ENCODE measurements at regions not wholly inside any gene's neighbourhood (a gene's known extent, or its start where the extent isn't known, plus 50 kb on each side); places are given as distances from the start of the nearest gene placed in this dataset.
A peak's percentile ranks its signal among the peaks of the same experiment; 100 is the strongest.
"Not testable (repeated sequence)": the region's sequence is repeated elsewhere in the genome, so short reads cannot be mapped to it uniquely, and the experiment has no call there.

- Histone ChIP-seq H3K27me3 (ENCODE audit: low read depth, low read length) (no peaks in the 10 kb centered on the region), H3K36me3 (ENCODE audit: control insufficient read depth in 1 of 2, insufficient read depth in 2 of 2, low read length in 2 of 2) (no peaks in the 10 kb centered on the region), H3K4me1 (ENCODE audit: control insufficient read depth in 1 of 2, insufficient read depth in 2 of 2, low read length in 2 of 2) (no peaks in the 10 kb centered on the region), H3K9me3 (ENCODE audit: control insufficient read depth in 1 of 2, low read length in 2 of 2) (no peaks in the 10 kb centered on the region), H3K4me3 (ENCODE audit: low read depth in 1 of 2, low read length in 2 of 2) (no peak overlapping the region), H3K27ac (ENCODE audit: low read length) (no peak overlapping the region)
Measured at GRCh38 chr5:82982846-82983245, 94.3 kb downstream of the TMEM167A start.

GRCh38 chr5:82976887-82977286 is 100.3 kb downstream of the TMEM167A start:
- H3K36me3 ChIP-seq (ENCODE audit: control insufficient read depth in 1 of 2, insufficient read depth in 2 of 2, low read length in 2 of 2); H3K4me1 ChIP-seq (ENCODE audit: control insufficient read depth in 1 of 2, insufficient read depth in 2 of 2, low read length in 2 of 2); H3K27me3 ChIP-seq (ENCODE audit: low read depth, low read length); H3K27ac ChIP-seq (ENCODE audit: low read length); H3K4me3 ChIP-seq (ENCODE audit: low read depth in 1 of 2, low read length in 2 of 2): not testable (repeated sequence)
- H3K9me3 ChIP-seq (ENCODE audit: control insufficient read depth in 1 of 2, low read length in 2 of 2), result peaks cover 5 to 17% of the 10 kb centered on the region in 2 donors

GRCh38 chr5:82975812-82976211 is 101.4 kb downstream of the TMEM167A start:
- Histone ChIP-seq H3K36me3 (ENCODE audit: control insufficient read depth in 1 of 2, insufficient read depth in 2 of 2, low read length in 2 of 2) (no peaks in the 10 kb centered on the region), H3K9me3 (ENCODE audit: control insufficient read depth in 1 of 2, low read length in 2 of 2) (peaks cover 5 to 17% of the 10 kb centered on the region in 2 donors), H3K27me3 (ENCODE audit: low read depth, low read length) (no peaks in the 10 kb centered on the region), H3K4me3 (ENCODE audit: low read depth in 1 of 2, low read length in 2 of 2) (no peak overlapping the region), H3K4me1 (ENCODE audit: control insufficient read depth in 1 of 2, insufficient read depth in 2 of 2, low read length in 2 of 2) (no peaks in the 10 kb centered on the region), H3K27ac (ENCODE audit: low read length) (no peak overlapping the region)

DNA sequence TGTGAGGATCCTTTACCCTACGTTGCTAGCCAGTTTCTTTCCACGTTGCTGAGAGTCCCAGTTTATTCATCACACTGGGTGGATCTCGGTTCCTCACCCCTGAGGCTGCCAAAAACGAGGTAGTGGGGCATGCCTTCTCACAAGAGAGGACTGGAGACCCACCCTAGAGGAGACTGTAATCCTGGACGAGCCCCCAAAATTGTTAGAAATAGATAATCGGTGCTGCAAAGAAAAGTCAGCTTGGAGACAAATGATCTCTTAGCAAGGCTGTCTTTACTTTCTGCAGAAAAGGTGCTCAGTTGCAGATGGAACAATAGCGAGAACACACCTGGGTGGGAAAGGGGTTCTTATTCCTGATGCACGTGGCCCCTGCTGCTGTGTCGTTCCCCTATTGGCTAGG is 101.8 kb downstream of the TMEM167A start:
- peaks cover 5 to 17% of the 10 kb centered on the region in 2 donors for H3K9me3 ChIP-seq (ENCODE audit: control insufficient read depth in 1 of 2, low read length in 2 of 2)
- H3K4me1 ChIP-seq (ENCODE audit: control insufficient read depth in 1 of 2, insufficient read depth in 2 of 2, low read length in 2 of 2), result no peaks in the 10 kb centered on the region
- no peaks in the 10 kb centered on the region for H3K36me3 ChIP-seq (ENCODE audit: control insufficient read depth in 1 of 2, insufficient read depth in 2 of 2, low read length in 2 of 2)
- peak overlapping the region in 1 of 2 donors; percentile 3 for H3K4me3 ChIP-seq (ENCODE audit: low read depth in 1 of 2, low read length in 2 of 2)
- no peaks in the 10 kb centered on the region for H3K27me3 ChIP-seq (ENCODE audit: low read depth, low read length)
- H3K27ac ChIP-seq (ENCODE audit: low read length), result no peak overlapping the region

GRCh38 chr5:82974346-82974745 is 102.8 kb downstream of the TMEM167A start:
- H3K27ac ChIP-seq (ENCODE audit: low read length), result not testable (repeated sequence)

GRCh38 chr5:82971901-82972300 is 105.3 kb downstream of the TMEM167A start:
- H3K27me3 ChIP-seq (ENCODE audit: low read depth, low read length), result no peaks in the 10 kb centered on the region
- H3K9me3 ChIP-seq (ENCODE audit: control insufficient read depth in 1 of 2, low read length in 2 of 2), result peaks cover 5 to 19% of the 10 kb centered on the region in 2 donors
- no peaks in the 10 kb centered on the region for H3K36me3 ChIP-seq (ENCODE audit: control insufficient read depth in 1 of 2, insufficient read depth in 2 of 2, low read length in 2 of 2)
- no peak overlapping the region for H3K4me3 ChIP-seq (ENCODE audit: low read depth in 1 of 2, low read length in 2 of 2)
- no peak overlapping the region for H3K27ac ChIP-seq (ENCODE audit: low read length)
- H3K4me1 ChIP-seq (ENCODE audit: control insufficient read depth in 1 of 2, insufficient read depth in 2 of 2, low read length in 2 of 2), result no peaks in the 10 kb centered on the region

More at GRCh38 chr5:82974346-82974745, 102.8 kb downstream of the TMEM167A start:
- not testable (repeated sequence) for H3K36me3 ChIP-seq (ENCODE audit: control insufficient read depth in 1 of 2, insufficient read depth in 2 of 2, low read length in 2 of 2); H3K4me3 ChIP-seq (ENCODE audit: low read depth in 1 of 2, low read length in 2 of 2); H3K4me1 ChIP-seq (ENCODE audit: control insufficient read depth in 1 of 2, insufficient read depth in 2 of 2, low read length in 2 of 2); H3K27me3 ChIP-seq (ENCODE audit: low read depth, low read length)
- peaks cover 5 to 17% of the 10 kb centered on the region in 2 donors for H3K9me3 ChIP-seq (ENCODE audit: control insufficient read depth in 1 of 2, low read length in 2 of 2)

GRCh38 chr5:82971034-82971806 is 106.0 kb downstream of the TMEM167A start:
- not testable (repeated sequence) for H3K4me3 ChIP-seq (ENCODE audit: low read depth in 1 of 2, low read length in 2 of 2)

GRCh38 chr5:82969221-82969976 is 107.8 kb downstream of the TMEM167A start:
- H3K4me1 ChIP-seq (ENCODE audit: control insufficient read depth in 1 of 2, insufficient read depth in 2 of 2, low read length in 2 of 2); H3K36me3 ChIP-seq (ENCODE audit: control insufficient read depth in 1 of 2, insufficient read depth in 2 of 2, low read length in 2 of 2); H3K9me3 ChIP-seq (ENCODE audit: control insufficient read depth in 1 of 2, low read length in 2 of 2); H3K27me3 ChIP-seq (ENCODE audit: low read depth, low read length); H3K27ac ChIP-seq (ENCODE audit: low read length); H3K4me3 ChIP-seq (ENCODE audit: low read depth in 1 of 2, low read length in 2 of 2): not testable (repeated sequence)

More at GRCh38 chr5:82971034-82971806, 106.0 kb downstream of the TMEM167A start:
- not testable (repeated sequence) for H3K36me3 ChIP-seq (ENCODE audit: control insufficient read depth in 1 of 2, insufficient read depth in 2 of 2, low read length in 2 of 2); H3K4me1 ChIP-seq (ENCODE audit: control insufficient read depth in 1 of 2, insufficient read depth in 2 of 2, low read length in 2 of 2); H3K27me3 ChIP-seq (ENCODE audit: low read depth, low read length); H3K27ac ChIP-seq (ENCODE audit: low read length)
- H3K9me3 ChIP-seq (ENCODE audit: control insufficient read depth in 1 of 2, low read length in 2 of 2), result peaks cover 5 to 19% of the 10 kb centered on the region in 2 donors

- H3K4me3 ChIP-seq (ENCODE audit: low read depth in 1 of 2, low read length in 2 of 2), result no peak overlapping the region
- H3K4me1 ChIP-seq (ENCODE audit: control insufficient read depth in 1 of 2, insufficient read depth in 2 of 2, low read length in 2 of 2), result no peaks in the 10 kb centered on the region
- H3K36me3 ChIP-seq (ENCODE audit: control insufficient read depth in 1 of 2, insufficient read depth in 2 of 2, low read length in 2 of 2), result no peaks in the 10 kb centered on the region
- H3K27ac ChIP-seq (ENCODE audit: low read length), result no peak overlapping the region
- H3K27me3 ChIP-seq (ENCODE audit: low read depth, low read length), result no peaks in the 10 kb centered on the region
- peaks cover 0 to 2% of the 10 kb centered on the region in 2 donors for H3K9me3 ChIP-seq (ENCODE audit: control insufficient read depth in 1 of 2, low read length in 2 of 2)
Measured at GRCh38 chr5:82967072-82967471, 110.1 kb downstream of the TMEM167A start.

GRCh38 chr5:82959466-82959865 is 117.7 kb downstream of the TMEM167A start:
- H3K27ac ChIP-seq (ENCODE audit: low read length), result no peak overlapping the region
- H3K36me3 ChIP-seq (ENCODE audit: control insufficient read depth in 1 of 2, insufficient read depth in 2 of 2, low read length in 2 of 2), result no peaks in the 10 kb centered on the region
- H3K4me1 ChIP-seq (ENCODE audit: control insufficient read depth in 1 of 2, insufficient read depth in 2 of 2, low read length in 2 of 2), result no peaks in the 10 kb centered on the region
- peaks cover 0 to 8% of the 10 kb centered on the region in 2 donors for H3K9me3 ChIP-seq (ENCODE audit: control insufficient read depth in 1 of 2, low read length in 2 of 2)
- H3K27me3 ChIP-seq (ENCODE audit: low read depth, low read length), result no peaks in the 10 kb centered on the region
- no peak overlapping the region for H3K4me3 ChIP-seq (ENCODE audit: low read depth in 1 of 2, low read length in 2 of 2)

GRCh38 chr5:82956600-82956999 is 120.6 kb downstream of the TMEM167A start:
- H3K4me1 ChIP-seq (ENCODE audit: control insufficient read depth in 1 of 2, insufficient read depth in 2 of 2, low read length in 2 of 2), result no peaks in the 10 kb centered on the region
- H3K4me3 ChIP-seq (ENCODE audit: low read depth in 1 of 2, low read length in 2 of 2), result no peak overlapping the region
- H3K27ac ChIP-seq (ENCODE audit: low read length), result no peak overlapping the region
- H3K36me3 ChIP-seq (ENCODE audit: control insufficient read depth in 1 of 2, insufficient read depth in 2 of 2, low read length in 2 of 2), result no peaks in the 10 kb centered on the region
- H3K9me3 ChIP-seq (ENCODE audit: control insufficient read depth in 1 of 2, low read length in 2 of 2), result peaks cover 0 to 8% of the 10 kb centered on the region in 2 donors
- no peaks in the 10 kb centered on the region for H3K27me3 ChIP-seq (ENCODE audit: low read depth, low read length)

All from muscle layer of duodenum (tissue), 2 donors.